PC-9 (cell line): ENCODE measurements at regions not wholly inside any gene's neighbourhood (a gene's known extent, or its start where the extent isn't known, plus 50 kb on each side); places are given as distances from the start of the nearest gene placed in this dataset.

ENCODE experiments used
- EZH2 ChIP-seq: fragments of 200-600 bp; sonication (generic); IDR thresholded peaks from 2 replicates; pipeline ENCODE4 v1.8.0; 2017; ENCODE audit warnings: antibody characterized with exemption, low read depth
- TF ChIP-seq, protein P1 (sequence below): fragments of 200-600 bp; sonication (generic); conservative IDR thresholded peaks from 2 replicates; pipeline ENCODE4 v1.6.1; 2017; ENCODE audit warnings: mixed run types, antibody characterized with exemption, mild to moderate bottlenecking, moderate library complexity

GRCh38 chr18:77899972-77900754 lies 650.5 kb downstream of the GALR1 start:
- TF ChIP-seq, protein P1, sequence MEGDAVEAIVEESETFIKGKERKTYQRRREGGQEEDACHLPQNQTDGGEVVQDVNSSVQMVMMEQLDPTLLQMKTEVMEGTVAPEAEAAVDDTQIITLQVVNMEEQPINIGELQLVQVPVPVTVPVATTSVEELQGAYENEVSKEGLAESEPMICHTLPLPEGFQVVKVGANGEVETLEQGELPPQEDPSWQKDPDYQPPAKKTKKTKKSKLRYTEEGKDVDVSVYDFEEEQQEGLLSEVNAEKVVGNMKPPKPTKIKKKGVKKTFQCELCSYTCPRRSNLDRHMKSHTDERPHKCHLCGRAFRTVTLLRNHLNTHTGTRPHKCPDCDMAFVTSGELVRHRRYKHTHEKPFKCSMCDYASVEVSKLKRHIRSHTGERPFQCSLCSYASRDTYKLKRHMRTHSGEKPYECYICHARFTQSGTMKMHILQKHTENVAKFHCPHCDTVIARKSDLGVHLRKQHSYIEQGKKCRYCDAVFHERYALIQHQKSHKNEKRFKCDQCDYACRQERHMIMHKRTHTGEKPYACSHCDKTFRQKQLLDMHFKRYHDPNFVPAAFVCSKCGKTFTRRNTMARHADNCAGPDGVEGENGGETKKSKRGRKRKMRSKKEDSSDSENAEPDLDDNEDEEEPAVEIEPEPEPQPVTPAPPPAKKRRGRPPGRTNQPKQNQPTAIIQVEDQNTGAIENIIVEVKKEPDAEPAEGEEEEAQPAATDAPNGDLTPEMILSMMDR: 0 out of 2 replicates have a peak, but pooled peaks have one; percentile 48
- no peak for TF ChIP-seq EZH2
